Activated naive CD4-positive, alpha-beta T cell treated with anti-CD3 and anti-CD28 coated beads, Interleukin-2, amount 50 U/mL, for 16 hours (primary cell): ENCODE measurements at regions not wholly inside any gene's neighbourhood (a gene's known extent, or its start where the extent isn't known, plus 50 kb on each side); places are given as distances from the start of the nearest gene placed in this dataset.

Experiments
- DNase-seq: peaks from one replicate; pipeline ENCODE4 v3.0.0-alpha.2; 2020

GRCh38 chr10:4730998-4731397 lies 95.0 kb upstream of the AKR1E2 start:
- DNase-seq, result no peak

- no peak for DNase-seq
These were observed 99.9 kb upstream of the AKR1E2 start for GRCh38 chr10:4725917-4726606.

- no peak for DNase-seq
These were observed 102.1 kb upstream of the AKR1E2 start for GRCh38 chr10:4723860-4724259.

GRCh38 chr10:4721999-4722753 lies 103.8 kb upstream of the AKR1E2 start:
- no peak for DNase-seq

GRCh38 chr10:4720463-4720862 lies 105.5 kb upstream of the AKR1E2 start:
- no peak for DNase-seq

- no peak for DNase-seq
These were observed 106.3 kb upstream of the AKR1E2 start for GRCh38 chr10:4719671-4720070.

- DNase-seq, result no peak
These were observed 107.0 kb upstream of the AKR1E2 start for GRCh38 chr10:4719036-4719435.

GRCh38 chr10:4718544-4718943 lies 107.5 kb upstream of the AKR1E2 start:
- no peak for DNase-seq

GRCh38 chr10:4717670-4718069 lies 108.3 kb upstream of the AKR1E2 start:
- no peak for DNase-seq

- DNase-seq, result no peak
These were observed 115.1 kb upstream of the AKR1E2 start for GRCh38 chr10:4710858-4711257.

- DNase-seq, result no peak
These were observed 117.8 kb upstream of the AKR1E2 start for GRCh38 chr10:4708123-4708759.

GRCh38 chr10:4707221-4707620 lies 118.8 kb upstream of the AKR1E2 start:
- DNase-seq, result no peak

GRCh38 chr10:4704034-4704545 lies 121.9 kb upstream of the AKR1E2 start:
- no peak for DNase-seq

- no peak for DNase-seq
These were observed 125.0 kb upstream of the AKR1E2 start for GRCh38 chr10:4701016-4701415.

GRCh38 chr10:4699950-4700730 lies 125.9 kb upstream of the AKR1E2 start:
- DNase-seq, result no peak

GRCh38 chr10:4698075-4698474 lies 127.9 kb upstream of the AKR1E2 start:
- no peak for DNase-seq

- no peak for DNase-seq
These were observed 129.8 kb upstream of the AKR1E2 start for GRCh38 chr10:4696186-4696585.

GRCh38 chr10:4693967-4694366 lies 132.0 kb upstream of the AKR1E2 start:
- DNase-seq, result no peak

GRCh38 chr10:4692206-4692605 lies 133.8 kb upstream of the AKR1E2 start:
- DNase-seq, result no peak

GRCh38 chr10:4691776-4692175 lies 134.2 kb upstream of the AKR1E2 start:
- no peak for DNase-seq

- no peak for DNase-seq
These were observed 134.7 kb upstream of the AKR1E2 start for GRCh38 chr10:4691301-4691700.

- DNase-seq, result no peak
These were observed 137.4 kb upstream of the AKR1E2 start for GRCh38 chr10:4688601-4689000.

GRCh38 chr10:4688168-4688567 lies 137.8 kb upstream of the AKR1E2 start:
- DNase-seq, result no peak
